ENCODE measurements at regions not wholly inside any gene's neighbourhood (a gene's known extent, or its start where the extent isn't known, plus 50 kb on each side); places are given as distances from the start of the nearest gene placed in this dataset.

DNA sequence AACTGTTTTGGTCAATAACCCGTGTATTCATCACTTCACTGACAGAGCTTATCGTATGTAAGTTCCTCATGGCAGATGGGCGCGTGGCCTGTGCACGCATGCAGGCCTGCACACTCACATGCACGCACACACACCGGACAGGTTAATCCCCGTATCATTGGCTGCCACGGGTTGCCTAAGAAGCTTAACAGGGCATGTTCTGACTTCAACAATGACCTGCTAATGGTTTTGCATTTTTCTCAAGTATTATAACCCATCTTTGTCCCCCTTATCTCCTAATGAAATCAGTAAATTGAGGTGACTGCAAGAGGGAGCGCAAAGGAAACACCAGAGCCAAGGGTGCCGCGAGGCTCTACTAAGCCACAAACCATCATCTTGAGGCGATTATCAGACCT is 399.0 kb upstream of the ID2 start:
- H3K4me3 Mint-ChIP-seq: no peak overlapping the region
- no peak for DNase-seq
- H3K9me3 Mint-ChIP-seq: no peaks in the 10 kb centered on the region
- peaks cover 5% of the 10 kb centered on the region for H3K27me3 Mint-ChIP-seq (ENCODE audit: insufficient read depth)
- Histone ChIP-seq H3K4me1 (ENCODE audit: control insufficient read depth, insufficient read depth, low read length) (no peaks in the 10 kb centered on the region), H3K9me3 (ENCODE audit: control insufficient read depth, low read length) (no peaks in the 10 kb centered on the region), H3K4me3 (ENCODE audit: low read length) (no peak overlapping the region), H3K27ac (ENCODE audit: low read depth, low read length) (no peak overlapping the region), H3K9ac (ENCODE audit: extremely low read depth, low read length, poor library complexity, severe bottlenecking) (no peak overlapping the region), H3K27me3 (ENCODE audit: control insufficient read depth, insufficient read depth, low read length, poor library complexity, severe bottlenecking) (no peaks in the 10 kb centered on the region), H3K36me3 (ENCODE audit: control insufficient read depth, insufficient read depth, low read length) (no peaks in the 10 kb centered on the region)
- WGBS, 2 experiments (ENCODE audit: insufficient coverage in 1 of 2, insufficient read length in 1 of 2): 96 to 99% methylated on average over 13 of the region's 13 CpGs
- no peak overlapping the region for H3K27ac Mint-ChIP-seq
- peaks cover 32% of the 10 kb centered on the region for H3K4me1 Mint-ChIP-seq
- H3K36me3 Mint-ChIP-seq (ENCODE audit: low read depth): no peaks in the 10 kb centered on the region
- TF ChIP-seq CTCF (conservative IDR thresholded peaks at IDR 0.05): no peak

DNA sequence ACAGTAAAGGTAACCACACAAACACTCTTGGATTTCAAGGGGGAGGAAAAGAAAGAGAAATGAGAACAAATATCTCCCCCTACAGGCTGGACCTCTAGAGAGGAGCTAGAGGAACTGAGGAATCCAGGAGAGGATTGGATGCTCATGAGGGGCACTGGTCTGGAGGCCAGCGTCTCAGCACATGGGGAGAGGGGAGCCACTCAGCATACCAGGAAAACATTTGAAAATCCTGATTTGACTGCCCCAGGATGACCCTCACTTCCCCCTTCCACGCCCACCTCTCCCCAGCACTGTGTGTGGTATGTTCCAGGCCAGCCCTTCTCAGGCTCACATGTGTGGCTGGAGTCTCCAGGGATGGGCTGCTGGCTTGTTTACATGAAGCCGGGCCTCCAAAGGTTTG is 396.8 kb upstream of the ID2 start:
- H3K9me3 Mint-ChIP-seq: no peaks in the 10 kb centered on the region
- peak; percentile 64 for DNase-seq
- no peak overlapping the region for H3K27ac ChIP-seq (ENCODE audit: low read depth, low read length)
- WGBS, 2 experiments (ENCODE audit: insufficient coverage in 1 of 2, insufficient read length in 1 of 2): 80 to 98% methylated on average over 2 to 3 of the region's 3 CpGs
- peaks cover 30% of the 10 kb centered on the region for H3K4me1 Mint-ChIP-seq
- no peaks in the 10 kb centered on the region for H3K36me3 ChIP-seq (ENCODE audit: control insufficient read depth, insufficient read depth, low read length)
- no peak overlapping the region for H3K27ac Mint-ChIP-seq
- no peaks in the 10 kb centered on the region for H3K27me3 Mint-ChIP-seq (ENCODE audit: insufficient read depth)
- H3K27me3 ChIP-seq (ENCODE audit: control insufficient read depth, insufficient read depth, low read length, poor library complexity, severe bottlenecking): no peaks in the 10 kb centered on the region
- no peak overlapping the region for H3K9ac ChIP-seq (ENCODE audit: extremely low read depth, low read length, poor library complexity, severe bottlenecking)
- no peak overlapping the region for H3K4me3 Mint-ChIP-seq
- H3K36me3 Mint-ChIP-seq (ENCODE audit: low read depth): no peaks in the 10 kb centered on the region
- H3K9me3 ChIP-seq (ENCODE audit: control insufficient read depth, low read length): no peaks in the 10 kb centered on the region
- H3K4me1 ChIP-seq (ENCODE audit: control insufficient read depth, insufficient read depth, low read length): no peaks in the 10 kb centered on the region
- TF ChIP-seq CTCF (conservative IDR thresholded peaks at IDR 0.05): peak; percentile 75
- no peak overlapping the region for H3K4me3 ChIP-seq (ENCODE audit: low read length)

DNA sequence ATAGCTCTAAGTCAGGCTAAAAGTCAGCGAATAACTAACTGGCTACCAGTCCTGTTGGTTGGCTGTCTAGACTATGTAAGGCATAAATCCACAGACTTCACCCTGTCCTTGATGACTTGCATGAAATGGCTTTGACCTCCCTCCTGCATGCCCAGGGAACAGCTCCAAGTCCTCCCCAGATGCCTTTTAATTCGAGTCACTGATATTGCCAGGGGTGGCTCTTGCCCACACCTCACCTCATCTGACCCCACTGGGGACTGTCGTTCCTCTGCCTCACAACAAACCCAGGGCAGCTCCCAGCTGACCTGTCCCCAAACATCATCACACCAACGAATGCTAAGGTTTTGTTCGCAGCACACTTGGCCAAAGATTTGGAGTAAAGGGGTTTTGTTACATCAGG is 396.0 kb upstream of the ID2 start:
- H3K27me3 ChIP-seq (ENCODE audit: control insufficient read depth, insufficient read depth, low read length, poor library complexity, severe bottlenecking): no peaks in the 10 kb centered on the region
- no peaks in the 10 kb centered on the region for H3K4me1 ChIP-seq (ENCODE audit: control insufficient read depth, insufficient read depth, low read length)
- no peak overlapping the region for H3K4me3 ChIP-seq (ENCODE audit: low read length)
- peaks cover 30% of the 10 kb centered on the region for H3K4me1 Mint-ChIP-seq
- H3K9ac ChIP-seq (ENCODE audit: extremely low read depth, low read length, poor library complexity, severe bottlenecking): no peak overlapping the region
- H3K9me3 Mint-ChIP-seq: no peaks in the 10 kb centered on the region
- H3K27ac ChIP-seq (ENCODE audit: low read depth, low read length): no peak overlapping the region
- H3K36me3 Mint-ChIP-seq (ENCODE audit: low read depth): no peaks in the 10 kb centered on the region
- H3K27me3 Mint-ChIP-seq (ENCODE audit: insufficient read depth): no peaks in the 10 kb centered on the region
- no peaks in the 10 kb centered on the region for H3K9me3 ChIP-seq (ENCODE audit: control insufficient read depth, low read length)
- H3K4me3 Mint-ChIP-seq: no peak overlapping the region
- no peak for TF ChIP-seq CTCF (conservative IDR thresholded peaks at IDR 0.05)
- H3K36me3 ChIP-seq (ENCODE audit: control insufficient read depth, insufficient read depth, low read length): no peaks in the 10 kb centered on the region
- no peak for DNase-seq
- 93 to 95% methylated on average over 4 to 5 of the region's 5 CpGs for WGBS, 2 experiments (ENCODE audit: insufficient coverage in 1 of 2, insufficient read length in 1 of 2)
- H3K27ac Mint-ChIP-seq: no peak overlapping the region

Data from endodermal cell (in vitro differentiated cells).